GM13976 (cell line): ENCODE measurements at regions not wholly inside any gene's neighbourhood (a gene's known extent, or its start where the extent isn't known, plus 50 kb on each side); places are given as distances from the start of the nearest gene placed in this dataset.

Experiments used
- DNase-seq: peaks from one replicate; pipeline ENCODE4 v3.0.0; 2012; ENCODE audit warnings: low spot score
- CTCF ChIP-seq: IDR thresholded peaks from 2 replicates; pipeline ENCODE4 v1.5.1; 2012; ENCODE audit warnings: borderline replicate concordance, mild to moderate bottlenecking; ENCODE audit not compliant: insufficient read depth; ENCODE audit errors: extremely low read depth, missing control alignments, control extremely low read depth
- in situ Hi-C: fragments of 300-500 bp; cut with MboI; formaldehyde crosslinking; loops from one replicate; pipeline ENCODE4 v1.12.0; 2022; ENCODE audit warnings: low sequenced_read_pairs, mixed read lengths, inconsistent platforms; ENCODE audit not compliant: unreplicated experiment

GRCh38 chr5:90170261-90170660 is 239.3 kb downstream of the CETN3 start:
- in situ Hi-C loops = no loop called here
- no peak for DNase-seq
- TF ChIP-seq CTCF = no peak

- TF ChIP-seq CTCF = no peak
- no peak for DNase-seq
- in situ Hi-C loops = no loop called here
Observed at GRCh38 chr5:90169078-90169477, 240.5 kb downstream of the CETN3 start.

- DNase-seq = no peak
- TF ChIP-seq CTCF = no peak
- in situ Hi-C loops = no loop called here
Observed at GRCh38 chr5:90168399-90168798, 241.2 kb downstream of the CETN3 start.

GRCh38 chr5:90166816-90167215 is 242.7 kb downstream of the CETN3 start:
- in situ Hi-C loops = no loop called here
- TF ChIP-seq CTCF = no peak
- no peak for DNase-seq

GRCh38 chr5:90162324-90162723 is 247.2 kb downstream of the CETN3 start:
- no peak for DNase-seq
- in situ Hi-C loops = no loop called here
- TF ChIP-seq CTCF = no peak

- TF ChIP-seq CTCF = no peak
- DNase-seq = peak; percentile 21
- in situ Hi-C loops = no loop called here
Observed at GRCh38 chr5:90161414-90161813, 248.1 kb downstream of the CETN3 start.

GRCh38 chr5:90158131-90158530 is 251.4 kb downstream of the CETN3 start:
- TF ChIP-seq CTCF = no peak
- DNase-seq = no peak
- in situ Hi-C loops = no loop called here
